Esophagus muscularis mucosa (tissue), 4 donors: ENCODE measurements at regions not wholly inside any gene's neighbourhood (a gene's known extent, or its start where the extent isn't known, plus 50 kb on each side); places are given as distances from the start of the nearest gene placed in this dataset.
"Not testable (repeated sequence)": the region's sequence is repeated elsewhere in the genome, so short reads cannot be mapped to it uniquely, and the experiment has no call there.

Source experiments
- DNase-seq: peaks from one replicate; pipeline ENCODE4 v3.0.0-alpha.2; 2017; ENCODE audit errors: extremely low spot score
- H3K27ac ChIP-seq, 4 donors: fragments of 200-600 bp; sonication (generic); replicated peaks in 1 of 4; 1 replicate in 3 of 4; 2 replicates in 1 of 4; pipeline ENCODE4 v1.5.1; 2016 to 2019; ENCODE audit warnings: mild to moderate bottlenecking in 1 of 4
- H3K27me3 ChIP-seq, 4 donors: fragments of 200-600 bp; sonication (generic); one replicate each; pipeline versions ENCODE4 v1.5.1 to v1.6.0; 2016 to 2019
- H3K36me3 ChIP-seq, 4 donors: fragments of 200-600 bp; sonication (generic); one replicate each; pipeline ENCODE4 v1.5.1; 2016 to 2019
- H3K4me1 ChIP-seq, 4 donors: fragments of 200-600 bp; sonication (generic); one replicate each; pipeline ENCODE4 v1.5.1; 2016 to 2019
- H3K4me3 ChIP-seq, 4 donors: fragments of 200-600 bp; sonication (generic); 1 replicate in 2 of 4; 2 replicates in 2 of 4; pipeline ENCODE4 v1.5.1; 2016 to 2019; ENCODE audit warnings: mild to moderate bottlenecking in 4 of 4, moderate library complexity in 1 of 4
- H3K9me3 ChIP-seq, 4 donors: fragments of 200-600 bp; sonication (generic); 1 replicate in 3 of 4; 2 replicates in 1 of 4; pipeline ENCODE4 v1.5.1; 2016 to 2019
- CTCF ChIP-seq, 3 experiments: fragments of 200-600 bp in 2 of 3; fragments of 450-650 bp in 1 of 3; sonication (generic) in 2 of 3; IDR thresholded peaks; one replicate each; pipeline ENCODE4 v1.5.1; 2017 to 2019; ENCODE audit warnings: antibody characterized with exemption in 3 of 3, mild to moderate bottlenecking in 2 of 3, moderate library complexity in 1 of 3
- EP300 ChIP-seq: sonication (generic); formaldehyde crosslinking; IDR thresholded peaks from one replicate; pipeline ENCODE4 v1.6.1; 2017; ENCODE audit warnings: antibody characterized with exemption
- POLR2A ChIP-seq: fragments of 450-650 bp; IDR thresholded peaks from one replicate; pipeline ENCODE4 v1.6.1; 2017; ENCODE audit warnings: antibody characterized with exemption, moderate library complexity, mild to moderate bottlenecking, low read depth
- POLR2AphosphoS5 ChIP-seq, 2 donors: sonication (generic); formaldehyde crosslinking; IDR thresholded peaks; one replicate each; pipeline ENCODE4 v1.6.1; 2017; ENCODE audit warnings: antibody characterized with exemption in 2 of 2
- WGBS: methylation state at CpG from one replicate; pipeline ENCODE4 v1.1.5; 2018; 5-methylcytosine and 5-hydroxymethylcytosine counted together
- intact Hi-C: fragments of 100-400 bp; cut with DNase I; formaldehyde crosslinking; loops from one replicate; pipeline ENCODE4 v1.15.1; 2023

- no peak overlapping the region for H3K4me3 ChIP-seq
- DNase-seq, result no peak
- TF ChIP-seq POLR2AphosphoS5 (IDR thresholded peaks at IDR 0.05) (no peak), CTCF (IDR thresholded peaks at IDR 0.05) (no peak), EP300 (no peak), POLR2A (no peak)
- no peaks in the 10 kb centered on the region for H3K27me3 ChIP-seq
- peaks cover 0 to 14% (median 8%) of the 10 kb centered on the region in 4 donors for H3K4me1 ChIP-seq
- intact Hi-C loops, result no loop called here
- H3K27ac ChIP-seq, result no peak overlapping the region
- WGBS, result 61% methylated on average over 5 of the region's 5 CpGs
- H3K9me3 ChIP-seq, result peaks cover 0 to 4% (median 0%) of the 10 kb centered on the region in 4 donors
- no peaks in the 10 kb centered on the region for H3K36me3 ChIP-seq
Observed at GRCh38 chr14:105646175-105646574, 119.8 kb downstream of the TMEM121 start.

DNA sequence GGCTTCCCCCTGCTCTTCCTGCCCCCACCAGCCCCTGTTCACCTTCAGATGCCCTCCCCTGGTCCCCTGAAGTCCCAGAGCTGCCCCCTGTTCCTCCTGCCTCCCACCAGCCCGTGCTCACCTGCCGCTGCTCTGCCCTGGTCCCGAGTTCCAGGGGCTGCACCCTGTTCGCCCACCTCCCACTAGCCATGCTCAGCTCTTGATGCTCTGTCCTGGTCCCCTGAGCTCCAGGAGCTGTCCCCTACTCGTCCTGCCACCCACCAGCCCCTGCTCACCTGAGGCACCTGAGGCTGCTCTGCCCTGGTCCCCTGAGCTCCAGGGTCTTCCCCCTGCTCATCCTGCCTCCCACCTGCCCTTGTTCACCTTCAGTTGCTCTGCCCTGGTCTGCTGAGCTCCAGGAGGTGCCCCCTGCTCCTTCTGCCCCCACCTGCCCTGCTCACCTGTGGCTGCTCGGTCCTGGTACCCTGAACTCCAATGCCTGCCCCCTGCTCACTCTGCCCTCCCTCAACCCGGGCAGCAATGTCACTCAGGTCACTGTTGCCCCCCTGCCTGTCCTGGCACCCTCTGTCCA lies 120.4 kb downstream of the TMEM121 start:
- WGBS, result 67% methylated on average over 7 of the region's 7 CpGs
- H3K9me3 ChIP-seq, H3K27me3 ChIP-seq, DNase-seq, intact Hi-C loops, H3K27ac ChIP-seq, H3K4me3 ChIP-seq, H3K36me3 ChIP-seq: not testable (repeated sequence)
- peaks cover 0 to 13% (median 5%) of the 10 kb centered on the region in 4 donors for H3K4me1 ChIP-seq

DNA sequence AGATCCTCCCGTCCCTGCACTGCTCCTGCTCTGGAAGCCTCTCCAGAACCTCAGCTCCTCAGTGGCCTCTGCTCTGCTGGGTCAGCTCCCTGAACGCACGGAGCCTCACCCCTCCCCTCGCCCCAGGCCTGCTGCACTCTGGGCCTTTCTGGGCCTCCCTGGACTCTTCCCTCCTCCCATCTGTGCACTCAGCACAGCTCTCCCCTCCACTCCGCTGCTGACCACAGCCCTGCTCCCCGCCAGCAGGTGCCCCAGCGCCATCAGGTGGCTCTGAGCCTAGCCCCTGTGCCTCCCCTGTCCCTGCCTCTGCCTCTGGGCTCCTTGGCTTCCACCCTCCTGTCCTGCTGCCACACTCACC lies 121.0 kb downstream of the TMEM121 start:
- H3K9me3 ChIP-seq, intact Hi-C loops, H3K36me3 ChIP-seq, H3K4me3 ChIP-seq, DNase-seq, H3K27me3 ChIP-seq, H3K27ac ChIP-seq: not testable (repeated sequence)
- 55% methylated on average over 6 of the region's 7 CpGs for WGBS
- peaks cover 0 to 13% (median 5%) of the 10 kb centered on the region in 4 donors for H3K4me1 ChIP-seq

GRCh38 chr14:105647784-105648608 lies 121.6 kb downstream of the TMEM121 start:
- WGBS, result 87% methylated on average over 26 of the region's 30 CpGs
- H3K36me3 ChIP-seq, result no peaks in the 10 kb centered on the region
- no peak for TF ChIP-seq EP300
- no peak for TF ChIP-seq POLR2A
- TF ChIP-seq POLR2AphosphoS5 (IDR thresholded peaks at IDR 0.05), result no peak
- TF ChIP-seq CTCF (IDR thresholded peaks at IDR 0.05), result no peak
- intact Hi-C loops, result no loop called here
- no peak for DNase-seq
- H3K9me3 ChIP-seq, result peaks cover 0 to 4% (median 0%) of the 10 kb centered on the region in 4 donors
- H3K4me3 ChIP-seq, result no peak overlapping the region
- H3K27ac ChIP-seq, result no peak overlapping the region
- H3K27me3 ChIP-seq, result no peaks in the 10 kb centered on the region
- H3K4me1 ChIP-seq, result peaks cover 0 to 13% (median 5%) of the 10 kb centered on the region in 4 donors

DNA sequence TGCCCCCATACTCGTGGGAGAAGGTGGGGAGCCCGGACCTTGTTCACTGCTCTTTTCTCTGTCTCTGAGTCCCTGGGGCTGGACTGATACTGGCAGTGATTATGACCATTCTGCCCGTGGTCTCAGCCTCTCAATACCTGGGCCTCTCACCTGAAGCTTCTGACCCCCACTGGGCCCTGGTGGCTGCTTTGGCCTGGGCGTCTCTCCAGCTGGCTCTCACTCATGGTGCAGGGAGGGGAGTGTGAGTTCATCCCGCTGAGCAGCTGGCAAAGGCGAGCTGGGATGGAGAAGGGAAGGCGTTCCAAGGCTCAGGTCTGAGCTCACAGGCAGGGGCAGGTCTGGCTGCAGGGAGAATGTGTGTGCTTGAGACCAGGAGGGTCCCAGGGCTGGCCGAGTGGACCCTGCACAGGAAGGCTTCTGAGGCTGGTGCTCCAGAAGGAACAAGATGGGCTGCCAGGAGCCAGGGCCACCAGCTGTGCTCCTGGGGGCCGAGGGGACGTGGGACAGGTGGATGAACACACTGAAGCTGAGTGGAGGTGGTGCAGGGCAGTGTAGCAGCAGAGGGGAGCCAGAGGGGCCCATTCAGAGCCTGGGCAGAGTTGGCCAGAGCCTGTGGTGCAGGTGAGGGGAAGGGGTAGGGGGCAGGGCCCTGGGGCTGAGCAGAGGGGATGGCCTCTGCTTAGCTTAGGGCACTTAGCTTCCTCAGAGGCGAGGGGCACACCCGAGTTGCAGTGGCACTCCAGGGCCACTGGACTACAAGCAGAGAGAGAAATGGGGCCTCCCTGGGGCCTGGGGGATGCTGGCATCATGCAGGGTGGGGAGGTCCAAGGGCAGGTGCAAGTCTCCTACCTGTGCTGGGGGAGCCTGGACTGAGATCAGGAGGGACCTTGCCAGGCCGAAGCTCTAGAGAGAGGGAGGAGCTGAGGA lies 122.5 kb downstream of the TMEM121 start:
- H3K27me3 ChIP-seq, DNase-seq, intact Hi-C loops, H3K4me3 ChIP-seq, H3K9me3 ChIP-seq, H3K36me3 ChIP-seq, H3K27ac ChIP-seq: not testable (repeated sequence)
- WGBS, result 72% methylated on average over 6 of the region's 13 CpGs
- H3K4me1 ChIP-seq, result peaks cover 0 to 13% (median 5%) of the 10 kb centered on the region in 4 donors

- H3K4me1 ChIP-seq, result peaks cover 0 to 13% (median 5%) of the 10 kb centered on the region in 4 donors
- H3K9me3 ChIP-seq, H3K36me3 ChIP-seq, H3K27me3 ChIP-seq, intact Hi-C loops, H3K27ac ChIP-seq, DNase-seq, H3K4me3 ChIP-seq: not testable (repeated sequence)
- WGBS, result no CpG with 5 or more reads among the region's 8 CpGs
Observed at GRCh38 chr14:105652317-105652716, 125.9 kb downstream of the TMEM121 start.

DNA sequence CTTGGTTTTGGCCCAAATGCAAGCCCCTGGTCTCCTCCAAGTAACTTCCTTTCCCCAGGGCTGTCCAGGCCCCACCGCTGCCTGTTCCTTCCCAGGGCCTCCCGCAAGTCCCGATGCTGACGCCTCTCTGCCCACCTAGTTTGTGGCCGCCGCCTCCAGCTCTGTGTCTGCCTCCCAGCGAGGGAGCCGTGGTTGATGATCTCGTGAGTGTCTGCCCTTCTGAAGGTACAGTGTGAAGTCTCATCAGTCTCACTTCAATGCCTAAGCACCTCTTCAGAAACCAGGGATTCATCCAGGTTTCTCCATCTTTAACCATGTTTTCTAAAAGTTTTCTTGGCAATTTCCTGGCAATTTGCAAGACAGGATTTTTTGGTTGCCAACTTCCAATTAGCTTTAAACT lies 127.5 kb downstream of the TMEM121 start:
- intact Hi-C loops, H3K4me1 ChIP-seq, H3K27me3 ChIP-seq, H3K4me3 ChIP-seq, H3K27ac ChIP-seq, H3K36me3 ChIP-seq, DNase-seq: not testable (repeated sequence)
- WGBS, result 70% methylated on average over 2 of the region's 9 CpGs
- peaks cover 0 to 13% (median 9%) of the 10 kb centered on the region in 4 donors for H3K9me3 ChIP-seq

GRCh38 chr14:105659255-105659654 lies 132.9 kb downstream of the TMEM121 start:
- H3K4me3 ChIP-seq, H3K27me3 ChIP-seq, H3K36me3 ChIP-seq, H3K4me1 ChIP-seq, intact Hi-C loops, H3K27ac ChIP-seq, DNase-seq: not testable (repeated sequence)
- 75% methylated on average over 2 of the region's 2 CpGs for WGBS
- H3K9me3 ChIP-seq, result peaks cover 0 to 15% (median 14%) of the 10 kb centered on the region in 4 donors
